Panc1 (cell line): ENCODE measurements at regions not wholly inside any gene's neighbourhood (a gene's known extent, or its start where the extent isn't known, plus 50 kb on each side); places are given as distances from the start of the nearest gene placed in this dataset.

Source experiments
- CTCF ChIP-seq: fragments of 450-650 bp; IDR thresholded peaks from 2 replicates; pipeline ENCODE4 v1.5.1; 2017; ENCODE audit warnings: mild to moderate bottlenecking
- SIN3A ChIP-seq: IDR thresholded peaks from 2 replicates; pipeline ENCODE4 v1.6.1; 2012; ENCODE audit warnings: low read depth, mild to moderate bottlenecking, low read length, moderate library complexity, borderline replicate concordance; ENCODE audit not compliant: insufficient read depth

GRCh38 chr10:36097696-36098095, 455.6 kb upstream of the FZD8 start:
- no peak for TF ChIP-seq CTCF
- no peak for TF ChIP-seq SIN3A
